ENCODE measurements at regions not wholly inside any gene's neighbourhood (a gene's known extent, or its start where the extent isn't known, plus 50 kb on each side); places are given as distances from the start of the nearest gene placed in this dataset.
"Not testable (repeated sequence)": the region's sequence is repeated elsewhere in the genome, so short reads cannot be mapped to it uniquely, and the experiment has no call there.

GRCh38 chr1:82073071-82073470 is 272.3 kb downstream of the ADGRL2 start:
- no peak for DNase-seq

- no peak for DNase-seq
These were observed 265.2 kb downstream of the ADGRL2 start for GRCh38 chr1:82065916-82066315.

GRCh38 chr1:82064691-82065090 is 264.0 kb downstream of the ADGRL2 start:
- DNase-seq, result no peak

GRCh38 chr1:82062206-82062605 is 261.5 kb downstream of the ADGRL2 start:
- DNase-seq, result no peak

GRCh38 chr1:82059959-82060358 is 259.2 kb downstream of the ADGRL2 start:
- no peak for DNase-seq

- no peak for DNase-seq
These were observed 256.3 kb downstream of the ADGRL2 start for GRCh38 chr1:82057011-82057410.

GRCh38 chr1:82055375-82055774 is 254.6 kb downstream of the ADGRL2 start:
- DNase-seq, result not testable (repeated sequence)

- no peak for DNase-seq
These were observed 251.8 kb downstream of the ADGRL2 start for GRCh38 chr1:82052563-82052962.

- no peak for DNase-seq
These were observed 247.9 kb downstream of the ADGRL2 start for GRCh38 chr1:82048596-82048995.

GRCh38 chr1:82045221-82045620 is 244.5 kb downstream of the ADGRL2 start:
- no peak for DNase-seq

GRCh38 chr1:82044536-82044935 is 243.8 kb downstream of the ADGRL2 start:
- no peak for DNase-seq

- no peak for DNase-seq
These were observed 243.4 kb downstream of the ADGRL2 start for GRCh38 chr1:82044111-82044510.

GRCh38 chr1:82042306-82043060 is 241.7 kb downstream of the ADGRL2 start:
- no peak for DNase-seq
